Loucy (cell line): ENCODE measurements at regions not wholly inside any gene's neighbourhood (a gene's known extent, or its start where the extent isn't known, plus 50 kb on each side); places are given as distances from the start of the nearest gene placed in this dataset.
A peak's percentile ranks its signal among the peaks of the same experiment; 100 is the strongest.

Experiments used
- H2AFZ ChIP-seq: fragments of 200-600 bp; sonication (generic); 2 replicates; pipeline ENCODE4 v1.6.0; 2016; ENCODE audit warnings: antibody characterized with exemption, mild to moderate bottlenecking, low read length, moderate library complexity
- H3F3A ChIP-seq: fragments of 200-600 bp; 2 replicates; pipeline ENCODE4 v1.6.0; 2016; ENCODE audit warnings: antibody characterized with exemption, low read depth, mild to moderate bottlenecking
- H3K27me3 ChIP-seq: fragments of 200-600 bp; sonication (generic); 2 replicates; pipeline ENCODE4 v1.6.1; 2014; ENCODE audit warnings: low read length, mild to moderate bottlenecking; ENCODE audit not compliant: insufficient read depth, poor library complexity, severe bottlenecking
- H3K36me3 ChIP-seq: fragments of 200-600 bp; sonication (generic); 2 replicates; pipeline ENCODE4 v1.6.1; 2016; ENCODE audit warnings: low read length; ENCODE audit not compliant: insufficient read depth
- H3K4me1 ChIP-seq: fragments of 200-600 bp; sonication (generic); 2 replicates; pipeline ENCODE4 v1.5.1; 2014; ENCODE audit warnings: low read length, mild to moderate bottlenecking; ENCODE audit not compliant: insufficient read depth, poor library complexity, severe bottlenecking
- H3K4me2 ChIP-seq: fragments of 200-600 bp; sonication (generic); 2 replicates; pipeline ENCODE4 v1.6.0; 2014; ENCODE audit warnings: antibody characterized with exemption, low read length, low read depth, mild to moderate bottlenecking; ENCODE audit not compliant: poor library complexity, severe bottlenecking
- H3K4me3 ChIP-seq: fragments of 200-600 bp; sonication (generic); 2 replicates; pipeline ENCODE4 v1.5.1; 2014; ENCODE audit warnings: low read length, mild to moderate bottlenecking, mixed read lengths; ENCODE audit not compliant: poor library complexity, severe bottlenecking
- H3K79me2 ChIP-seq: fragments of 200-600 bp; sonication (generic); 2 replicates; pipeline ENCODE4 v1.6.1; 2014; ENCODE audit warnings: low read length; ENCODE audit not compliant: insufficient read depth
- H3K9ac ChIP-seq: fragments of 200-600 bp; sonication (generic); 2 replicates; pipeline ENCODE4 v1.6.0; 2014; ENCODE audit warnings: mild to moderate bottlenecking, low read depth, low read length, moderate library complexity; ENCODE audit not compliant: poor library complexity, severe bottlenecking
- H3K9me2 ChIP-seq: fragments of 200-600 bp; sonication (generic); replicated peaks from 2 replicates; pipeline ENCODE4 v1.6.1; 2016; ENCODE audit warnings: low read depth, low read length, mixed read lengths
- H3K9me3 ChIP-seq: fragments of 200-600 bp; sonication (generic); 2 replicates; pipeline ENCODE4 v1.6.1; 2014; ENCODE audit warnings: mild to moderate bottlenecking, antibody characterized with exemption, low read length, low read depth; ENCODE audit not compliant: insufficient read depth
- H4K20me1 ChIP-seq: fragments of 200-600 bp; sonication (generic); 2 replicates; pipeline ENCODE4 v1.6.0; 2014; ENCODE audit warnings: antibody characterized with exemption, low read length, mild to moderate bottlenecking; ENCODE audit not compliant: insufficient read depth, poor library complexity, severe bottlenecking
- EZH2phosphoT487 ChIP-seq: fragments of 200-600 bp; IDR thresholded peaks from 2 replicates; pipeline ENCODE4 v1.6.1; 2018; ENCODE audit warnings: antibody characterized with exemption, mild to moderate bottlenecking, moderate library complexity, borderline replicate concordance
- TF ChIP-seq, protein P1 (sequence below): fragments of 200-600 bp; sonication (generic); conservative IDR thresholded peaks from 2 replicates; pipeline ENCODE4 v1.5.1; 2014; ENCODE audit warnings: mild to moderate bottlenecking, antibody characterized with exemption, low read length

DNA sequence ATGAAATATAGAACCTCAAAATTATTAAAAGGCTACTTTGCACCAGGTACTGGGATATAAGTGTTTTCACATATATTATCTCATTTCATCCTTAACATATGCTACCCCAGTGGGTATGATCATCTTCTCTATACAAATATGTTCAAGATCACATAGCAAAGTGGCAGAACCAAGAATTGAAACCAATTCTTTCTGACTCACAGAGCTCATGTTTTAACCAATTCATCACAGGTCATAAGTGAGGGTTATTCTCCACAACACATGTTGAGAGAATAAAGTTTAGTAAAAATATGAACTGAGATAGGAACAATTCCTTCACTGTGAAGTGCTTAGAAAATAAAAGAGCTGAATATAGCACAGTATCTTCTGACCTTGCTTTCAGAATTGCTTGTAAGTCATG is 442.9 kb upstream of the RASGEF1B start:
- Histone ChIP-seq H3K27me3 (no peaks in the 10 kb centered on the region), H3K9me2 (no peaks in the 10 kb centered on the region), H3K4me2 (no peak overlapping the region), H3K4me1 (peaks cover 5% of the 10 kb centered on the region), H3K79me2 (no peaks in the 10 kb centered on the region), H3K4me3 (no peak overlapping the region), H3K9me3 (no peaks in the 10 kb centered on the region), H4K20me1 (no peaks in the 10 kb centered on the region), H3K36me3 (no peaks in the 10 kb centered on the region), H2AFZ (no peak overlapping the region), H3K9ac (no peak overlapping the region), H3F3A (no peaks in the 10 kb centered on the region)
- no peak for TF ChIP-seq EZH2phosphoT487
- TF ChIP-seq, protein P1, sequence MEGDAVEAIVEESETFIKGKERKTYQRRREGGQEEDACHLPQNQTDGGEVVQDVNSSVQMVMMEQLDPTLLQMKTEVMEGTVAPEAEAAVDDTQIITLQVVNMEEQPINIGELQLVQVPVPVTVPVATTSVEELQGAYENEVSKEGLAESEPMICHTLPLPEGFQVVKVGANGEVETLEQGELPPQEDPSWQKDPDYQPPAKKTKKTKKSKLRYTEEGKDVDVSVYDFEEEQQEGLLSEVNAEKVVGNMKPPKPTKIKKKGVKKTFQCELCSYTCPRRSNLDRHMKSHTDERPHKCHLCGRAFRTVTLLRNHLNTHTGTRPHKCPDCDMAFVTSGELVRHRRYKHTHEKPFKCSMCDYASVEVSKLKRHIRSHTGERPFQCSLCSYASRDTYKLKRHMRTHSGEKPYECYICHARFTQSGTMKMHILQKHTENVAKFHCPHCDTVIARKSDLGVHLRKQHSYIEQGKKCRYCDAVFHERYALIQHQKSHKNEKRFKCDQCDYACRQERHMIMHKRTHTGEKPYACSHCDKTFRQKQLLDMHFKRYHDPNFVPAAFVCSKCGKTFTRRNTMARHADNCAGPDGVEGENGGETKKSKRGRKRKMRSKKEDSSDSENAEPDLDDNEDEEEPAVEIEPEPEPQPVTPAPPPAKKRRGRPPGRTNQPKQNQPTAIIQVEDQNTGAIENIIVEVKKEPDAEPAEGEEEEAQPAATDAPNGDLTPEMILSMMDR, result no peak

DNA sequence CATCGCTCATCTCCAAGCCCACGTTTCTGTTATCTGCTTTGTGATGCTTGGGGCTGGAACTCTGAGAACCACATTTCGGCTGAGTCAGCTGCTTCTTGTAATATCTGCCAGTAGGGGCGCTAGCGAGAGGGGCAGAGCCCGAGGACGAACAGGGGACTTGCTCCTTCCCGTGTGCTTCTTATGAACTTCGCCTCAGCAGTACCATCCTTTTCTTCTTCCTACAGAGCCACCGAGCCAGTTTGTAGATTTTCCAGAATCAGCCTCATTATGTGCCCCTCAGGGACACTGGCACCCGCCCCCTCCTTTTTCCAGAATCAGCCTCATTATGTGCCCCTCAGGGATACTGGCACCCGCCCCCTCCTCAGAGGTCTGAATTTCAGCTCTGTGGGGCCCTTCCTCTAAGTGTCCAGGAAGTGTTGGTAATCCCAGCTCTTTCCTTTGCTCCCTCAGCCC is 441.7 kb upstream of the RASGEF1B start:
- Histone ChIP-seq H3K9me2 (no peaks in the 10 kb centered on the region), H3K36me3 (no peaks in the 10 kb centered on the region), H3F3A (no peaks in the 10 kb centered on the region), H3K79me2 (no peaks in the 10 kb centered on the region), H3K4me1 (peaks cover 5% of the 10 kb centered on the region), H3K4me3 (peak overlapping the region; percentile 23), H3K4me2 (peak overlapping the region; percentile 32), H3K27me3 (no peaks in the 10 kb centered on the region), H2AFZ (peak overlapping the region; percentile 84), H3K9me3 (no peaks in the 10 kb centered on the region), H4K20me1 (no peaks in the 10 kb centered on the region), H3K9ac (no peak overlapping the region)
- TF ChIP-seq, protein P1, result peak; percentile 88
- no peak for TF ChIP-seq EZH2phosphoT487

DNA sequence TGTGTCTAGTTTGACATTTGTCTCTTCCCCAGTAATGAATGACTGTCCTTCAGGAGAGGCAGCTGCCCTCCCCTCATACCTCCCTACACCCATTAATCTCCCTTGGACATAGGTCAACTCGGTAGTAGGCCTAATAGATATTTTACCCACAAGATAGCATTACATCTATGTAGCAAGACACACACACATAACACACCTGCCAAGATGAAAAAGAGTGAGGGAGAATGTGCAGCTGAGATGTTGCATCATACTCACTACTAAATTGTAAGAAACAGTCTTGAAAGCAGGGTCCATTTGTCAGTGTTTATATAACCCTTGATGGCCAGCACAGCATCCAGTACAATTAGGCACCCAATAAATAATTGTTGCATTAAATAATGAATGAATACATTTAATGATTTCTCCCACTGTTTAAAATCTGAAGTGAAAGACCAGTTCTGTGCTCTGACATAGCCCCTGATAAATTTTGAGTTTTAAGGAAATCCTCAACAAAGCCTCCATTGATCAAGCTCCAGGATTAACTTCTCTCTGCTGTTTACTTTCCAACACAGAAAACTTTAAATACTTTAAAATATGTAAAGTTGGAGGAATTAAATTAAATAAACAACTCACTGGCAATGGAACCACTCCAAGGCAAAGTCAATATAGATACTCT is 440.8 kb upstream of the RASGEF1B start:
- H3K9me3 ChIP-seq, result no peaks in the 10 kb centered on the region
- no peak overlapping the region for H2AFZ ChIP-seq
- H3K4me3 ChIP-seq, result no peak overlapping the region
- H3K27me3 ChIP-seq, result no peaks in the 10 kb centered on the region
- H4K20me1 ChIP-seq, result no peaks in the 10 kb centered on the region
- no peak overlapping the region for H3K4me2 ChIP-seq
- H3K4me1 ChIP-seq, result peaks cover 5% of the 10 kb centered on the region
- no peak overlapping the region for H3K9ac ChIP-seq
- no peaks in the 10 kb centered on the region for H3K9me2 ChIP-seq
- TF ChIP-seq EZH2phosphoT487, result no peak
- TF ChIP-seq, protein P1, result no peak
- H3K79me2 ChIP-seq, result no peaks in the 10 kb centered on the region
- no peaks in the 10 kb centered on the region for H3F3A ChIP-seq
- H3K36me3 ChIP-seq, result no peaks in the 10 kb centered on the region
